Ovary (tissue), 7 donors: ENCODE measurements at regions not wholly inside any gene's neighbourhood (a gene's known extent, or its start where the extent isn't known, plus 50 kb on each side); places are given as distances from the start of the nearest gene placed in this dataset.

Experiments used
- DNase-seq, 5 donors: peaks; one replicate each; pipeline ENCODE4 v3.0.0-alpha.2; 2019 to 2020
- H3K27ac ChIP-seq, 2 donors: fragments of 200-600 bp; one replicate each; pipeline versions ENCODE4 v1.5.1 to v1.8.0; 2019 to 2022
- H3K27me3 ChIP-seq: fragments of 200-600 bp; one replicate; pipeline ENCODE4 v1.8.0; 2022
- H3K36me3 ChIP-seq: fragments of 200-600 bp; sonication (generic); one replicate; pipeline ENCODE4 v1.5.1; 2019
- H3K4me1 ChIP-seq: one replicate; pipeline ENCODE4 v1.8.1; 2013; ENCODE audit warnings: mild to moderate bottlenecking, moderate library complexity; ENCODE audit not compliant: insufficient read depth
- H3K4me3 ChIP-seq: fragments of 200-600 bp; sonication (generic); one replicate; pipeline ENCODE4 v1.5.1; 2017
- H3K9me3 ChIP-seq, 2 donors: fragments of 200-600 bp in 1 of 2; sonication (generic) in 1 of 2; one replicate each; pipeline versions ENCODE4 v1.5.1 to v1.8.1; 2013 to 2019; ENCODE audit warnings: mild to moderate bottlenecking in 1 of 2, moderate library complexity in 1 of 2
- EP300 ChIP-seq: sonication (generic); formaldehyde crosslinking; IDR thresholded peaks from one replicate; pipeline ENCODE4 v1.6.1; 2017; ENCODE audit warnings: antibody characterized with exemption
- POLR2A ChIP-seq: fragments of 450-650 bp; IDR thresholded peaks from one replicate; pipeline ENCODE4 v1.6.1; 2017; ENCODE audit warnings: antibody characterized with exemption, mild to moderate bottlenecking, moderate library complexity
- WGBS, 3 donors: extraction: QIAGEN DNeasy Blood & Tissue Kit in 1 of 3; methylation state at CpG; one replicate each; pipeline versions ENCODE4 v1.1.5 to v1.1.7; 2013 to 2017; 5-methylcytosine and 5-hydroxymethylcytosine counted together
- intact Hi-C, 4 donors: fragments of 100-400 bp; cut with DNase I; formaldehyde crosslinking; loops; one replicate each; pipeline versions ENCODE4 v1.11.0 to v1.15.1; 2022 to 2023
- TF ChIP-seq, protein P1 (sequence below), 3 donors: fragments of 450-650 bp in 2 of 3; fragments of 200-600 bp in 1 of 3; IDR thresholded peaks; one replicate each; pipeline versions ENCODE4 v1.5.1 to v1.8.0; 2016 to 2022; ENCODE audit warnings: antibody characterized with exemption in 3 of 3, mild to moderate bottlenecking in 1 of 3
- donor health status: DM: no; HTN: no; CAD: no; lungs with moderate emphysema.
- donor health status: DM: no; HTN: no; CAD: no.
- donor health status: Bipolar disorder and iron deficiency.
- donor health status: DM: no; HTN: no; CAD: no.
- donor health status: DM: yes; HTN: yes; CAD: no.

DNA sequence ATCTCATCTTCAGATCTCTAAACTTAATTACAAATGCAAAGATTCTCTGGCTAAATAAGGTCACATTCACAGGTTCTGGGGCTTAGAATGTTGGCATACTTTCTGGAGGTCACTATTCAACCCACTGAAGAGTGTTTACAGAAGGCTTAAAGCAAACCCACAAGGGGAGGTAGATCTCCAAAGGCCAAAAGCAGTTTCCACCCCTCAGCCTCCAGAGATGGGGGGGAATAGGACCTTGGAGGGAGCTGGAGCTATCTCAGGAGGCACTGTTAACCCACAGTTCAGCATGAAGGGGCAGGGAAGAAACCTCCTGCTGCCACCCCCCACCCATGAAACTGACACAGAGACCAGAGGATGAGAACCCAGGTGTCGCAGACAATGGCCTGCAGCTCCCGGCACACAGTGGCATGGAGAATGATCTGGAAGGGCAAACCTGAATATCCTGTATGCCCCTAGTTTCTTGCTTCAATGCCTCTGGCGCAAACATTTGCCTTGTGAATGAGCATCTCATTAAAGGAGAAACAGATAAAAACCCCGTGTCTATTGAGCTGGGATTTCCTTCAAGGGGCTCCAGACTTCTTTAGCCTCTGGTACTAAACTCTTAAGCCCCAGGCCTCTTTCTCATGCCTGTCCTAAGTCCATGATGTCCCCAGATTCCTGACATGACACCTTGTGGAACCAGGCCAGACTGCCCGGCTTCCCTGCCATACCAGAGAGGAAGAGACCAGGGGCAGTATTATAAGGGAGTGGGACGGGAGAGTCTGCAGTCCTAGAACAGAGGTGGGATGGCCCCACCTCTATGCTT lies 103.1 kb upstream of the CDH5 start:
- 95 to 96% (median 96%) methylated on average over 6 of the region's 6 CpGs for WGBS, 3 donors
- H3K4me1 ChIP-seq, result peaks cover 13% of the 10 kb centered on the region
- H3K27ac ChIP-seq, result no peak overlapping the region
- H3K27me3 ChIP-seq, result no peaks in the 10 kb centered on the region
- TF ChIP-seq, protein P1, sequence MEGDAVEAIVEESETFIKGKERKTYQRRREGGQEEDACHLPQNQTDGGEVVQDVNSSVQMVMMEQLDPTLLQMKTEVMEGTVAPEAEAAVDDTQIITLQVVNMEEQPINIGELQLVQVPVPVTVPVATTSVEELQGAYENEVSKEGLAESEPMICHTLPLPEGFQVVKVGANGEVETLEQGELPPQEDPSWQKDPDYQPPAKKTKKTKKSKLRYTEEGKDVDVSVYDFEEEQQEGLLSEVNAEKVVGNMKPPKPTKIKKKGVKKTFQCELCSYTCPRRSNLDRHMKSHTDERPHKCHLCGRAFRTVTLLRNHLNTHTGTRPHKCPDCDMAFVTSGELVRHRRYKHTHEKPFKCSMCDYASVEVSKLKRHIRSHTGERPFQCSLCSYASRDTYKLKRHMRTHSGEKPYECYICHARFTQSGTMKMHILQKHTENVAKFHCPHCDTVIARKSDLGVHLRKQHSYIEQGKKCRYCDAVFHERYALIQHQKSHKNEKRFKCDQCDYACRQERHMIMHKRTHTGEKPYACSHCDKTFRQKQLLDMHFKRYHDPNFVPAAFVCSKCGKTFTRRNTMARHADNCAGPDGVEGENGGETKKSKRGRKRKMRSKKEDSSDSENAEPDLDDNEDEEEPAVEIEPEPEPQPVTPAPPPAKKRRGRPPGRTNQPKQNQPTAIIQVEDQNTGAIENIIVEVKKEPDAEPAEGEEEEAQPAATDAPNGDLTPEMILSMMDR (IDR thresholded peaks at IDR 0.05), result no peak
- no peaks in the 10 kb centered on the region for H3K36me3 ChIP-seq
- intact Hi-C loops, result loop anchor here in 2 of 4 donors (10.0 kb wide), 2 partner anchors 509 to 1139 kb away; partner anchors contain the start of gene CDH11 (in 1 of the 2)
- DNase-seq, result peak in 1 of 5 donors; percentile 14
- no peak overlapping the region for H3K4me3 ChIP-seq
- no peaks in the 10 kb centered on the region for H3K9me3 ChIP-seq

DNA sequence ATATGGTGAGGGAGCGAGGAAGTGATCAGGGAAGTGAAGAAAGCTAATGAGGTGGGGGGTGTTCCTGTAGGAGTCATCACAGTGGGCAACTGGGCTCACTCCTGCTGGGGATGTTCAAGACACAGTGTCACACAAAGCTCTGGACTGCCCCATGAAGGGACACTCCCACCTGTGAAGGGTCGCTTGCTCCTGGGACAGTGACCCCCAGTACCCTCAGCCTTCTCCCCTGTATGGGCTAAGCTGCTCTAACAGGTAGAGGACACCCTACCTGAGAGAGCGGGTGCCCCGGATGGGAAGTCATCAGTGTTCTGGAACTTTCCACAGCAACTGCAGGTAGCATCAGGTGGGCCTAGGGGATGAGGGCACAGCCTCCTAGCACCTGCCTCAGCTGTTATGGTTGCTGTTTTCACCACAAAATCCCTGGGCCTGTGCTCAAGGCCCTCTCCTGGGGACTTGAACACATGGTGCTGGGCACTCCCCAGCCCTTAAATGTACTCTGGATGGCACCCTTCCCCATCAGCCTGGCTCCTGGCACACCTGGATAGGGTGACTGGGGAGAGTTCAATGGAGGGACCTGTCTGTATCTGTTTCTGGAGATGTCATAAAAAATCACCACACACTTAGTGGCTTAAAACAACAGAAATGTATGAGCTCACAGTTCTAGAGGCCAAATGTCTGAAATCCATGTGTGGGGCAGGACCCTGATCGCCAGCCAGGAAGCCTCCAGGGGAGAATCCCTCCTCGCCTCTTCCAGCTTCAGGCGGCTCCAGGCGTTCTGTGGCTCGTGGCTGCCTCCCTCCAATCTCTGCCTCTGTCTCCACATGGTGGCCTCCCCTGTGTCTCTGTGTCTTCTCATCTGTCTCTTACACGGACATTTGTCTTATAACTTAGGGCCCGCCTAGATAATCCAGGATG lies 104.0 kb upstream of the CDH5 start:
- TF ChIP-seq, protein P1 (IDR thresholded peaks at IDR 0.05), result no peak
- TF ChIP-seq EP300 (no peak), POLR2A (no peak)
- no peak overlapping the region for H3K27ac ChIP-seq
- peaks cover 13% of the 10 kb centered on the region for H3K4me1 ChIP-seq
- intact Hi-C loops, result loop anchor here in 2 of 4 donors (10.0 kb wide), 2 partner anchors 508 to 1138 kb away; partner anchors contain the start of gene CDH11 (in 1 of the 2)
- no peak overlapping the region for H3K4me3 ChIP-seq
- WGBS, 3 donors, result 68 to 86% (median 83%) methylated on average over 11 of the region's 11 CpGs
- H3K36me3 ChIP-seq, result no peaks in the 10 kb centered on the region
- H3K9me3 ChIP-seq, result no peaks in the 10 kb centered on the region
- DNase-seq, result peak in 2 of 5 donors; percentile 31 to 61
- H3K27me3 ChIP-seq, result no peaks in the 10 kb centered on the region

DNA sequence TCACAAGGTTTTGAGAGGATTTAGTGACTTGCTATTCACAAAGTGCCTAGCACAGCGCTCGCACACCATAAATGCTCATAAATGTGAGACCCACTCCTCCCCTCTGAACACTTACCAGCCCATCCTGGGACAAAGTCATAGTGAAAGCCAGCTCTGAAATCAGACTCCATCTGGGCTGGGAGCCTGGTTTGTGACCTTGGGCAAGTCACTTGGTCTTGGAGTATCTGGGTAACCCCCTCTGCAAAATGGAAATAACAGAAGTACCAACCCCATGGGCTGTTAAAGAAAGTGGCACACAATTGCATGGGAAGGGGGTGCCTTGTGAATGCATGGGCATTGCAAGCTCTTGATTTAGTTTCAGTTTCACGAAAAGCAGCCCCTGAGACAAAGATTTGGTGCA lies 104.7 kb upstream of the CDH5 start:
- Histone ChIP-seq H3K27ac (no peak overlapping the region), H3K36me3 (no peaks in the 10 kb centered on the region), H3K9me3 (no peaks in the 10 kb centered on the region), H3K4me1 (peaks cover 10% of the 10 kb centered on the region), H3K4me3 (no peak overlapping the region), H3K27me3 (no peaks in the 10 kb centered on the region)
- WGBS, 3 donors, result 86 to 92% (median 88%) methylated on average over 3 of the region's 3 CpGs
- intact Hi-C loops, result loop anchor here in 2 of 4 donors (10.0 kb wide), 2 partner anchors 507 to 1137 kb away; partner anchors contain the start of gene CDH11 (in 1 of the 2)
- DNase-seq, result no peak
- TF ChIP-seq POLR2A, result no peak
- no peak for TF ChIP-seq EP300
- TF ChIP-seq, protein P1 (IDR thresholded peaks at IDR 0.05), result no peak

DNA sequence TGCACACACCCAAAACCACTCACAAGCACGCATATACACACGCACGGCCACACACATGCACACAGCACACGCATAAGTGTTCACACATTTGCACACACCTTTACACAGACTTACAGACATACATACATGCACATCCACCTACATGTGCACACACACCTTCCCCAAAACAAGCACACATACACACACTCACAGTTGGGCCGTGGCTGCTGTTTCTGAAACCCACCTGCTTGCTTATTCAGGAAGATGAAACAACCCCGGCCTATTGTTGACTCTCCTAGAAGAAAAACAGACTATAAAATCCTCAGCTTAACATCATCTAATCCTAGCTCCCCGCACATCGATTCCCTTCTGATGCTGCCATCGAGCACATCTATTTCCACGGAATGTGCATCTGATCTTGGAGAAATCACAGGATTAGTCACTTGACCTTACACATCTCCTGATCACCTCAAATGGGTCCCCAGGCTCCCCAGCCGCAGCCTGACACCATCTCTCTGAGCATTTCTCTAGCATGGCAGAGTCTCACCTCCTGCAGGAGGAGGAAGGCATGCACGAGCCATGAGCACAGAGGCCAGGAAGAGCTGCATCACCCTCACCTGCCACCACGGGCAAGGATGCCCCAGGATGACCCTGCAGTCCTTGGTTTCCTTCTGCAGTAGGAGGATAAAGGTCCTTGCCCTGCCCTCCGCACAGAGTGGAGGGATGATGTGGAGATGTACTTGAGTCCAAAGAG lies 105.8 kb upstream of the CDH5 start:
- no peaks in the 10 kb centered on the region for H3K36me3 ChIP-seq
- peaks cover 5% of the 10 kb centered on the region for H3K4me1 ChIP-seq
- H3K4me3 ChIP-seq, result no peak overlapping the region
- H3K27me3 ChIP-seq, result no peaks in the 10 kb centered on the region
- peak in 1 of 5 donors; percentile 6 for DNase-seq
- H3K27ac ChIP-seq, result no peak overlapping the region
- H3K9me3 ChIP-seq, result no peaks in the 10 kb centered on the region
- 81 to 96% (median 87%) methylated on average over 14 of the region's 14 CpGs for WGBS, 3 donors
- TF ChIP-seq, protein P1 (IDR thresholded peaks at IDR 0.05), result no peak
- TF ChIP-seq EP300, result no peak
- TF ChIP-seq POLR2A, result no peak
- intact Hi-C loops, result loop anchor here in 2 of 4 donors (10.0 kb wide), 2 partner anchors 506 to 1136 kb away; partner anchors contain the start of gene CDH11 (in 1 of the 2)
